ENCODE measurements at regions not wholly inside any gene's neighbourhood (a gene's known extent, or its start where the extent isn't known, plus 50 kb on each side); places are given as distances from the start of the nearest gene placed in this dataset.

DNA sequence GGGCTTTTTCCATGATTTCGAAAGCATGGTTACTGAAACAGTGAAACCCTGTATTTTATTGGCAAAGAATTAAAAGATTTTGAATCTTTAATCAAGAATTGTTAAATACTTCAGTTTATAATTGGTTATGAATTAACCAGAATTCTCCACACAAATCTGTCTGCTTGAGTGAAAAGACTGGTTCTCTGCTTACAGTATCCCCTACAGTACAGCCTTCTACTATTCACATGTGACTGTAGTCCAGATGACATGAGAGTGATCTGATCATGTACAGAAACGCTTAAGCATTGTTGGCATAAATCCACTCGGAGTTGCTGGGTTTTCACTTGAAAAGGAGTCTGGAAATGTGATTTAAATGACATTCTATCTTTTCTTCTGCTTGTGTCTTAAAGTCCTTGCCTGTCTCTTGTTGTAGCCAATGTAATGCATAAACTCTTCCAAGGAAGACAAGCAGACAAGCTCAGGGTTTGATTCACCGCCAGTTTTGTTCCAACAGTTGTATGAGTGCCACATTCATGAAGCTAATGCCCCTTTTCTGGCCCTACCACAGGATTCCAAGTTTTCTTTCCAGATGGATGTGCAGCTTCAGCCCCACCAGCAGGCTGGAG is 222.0 kb upstream of the LRIG3 start:
- TF ChIP-seq, protein P1, sequence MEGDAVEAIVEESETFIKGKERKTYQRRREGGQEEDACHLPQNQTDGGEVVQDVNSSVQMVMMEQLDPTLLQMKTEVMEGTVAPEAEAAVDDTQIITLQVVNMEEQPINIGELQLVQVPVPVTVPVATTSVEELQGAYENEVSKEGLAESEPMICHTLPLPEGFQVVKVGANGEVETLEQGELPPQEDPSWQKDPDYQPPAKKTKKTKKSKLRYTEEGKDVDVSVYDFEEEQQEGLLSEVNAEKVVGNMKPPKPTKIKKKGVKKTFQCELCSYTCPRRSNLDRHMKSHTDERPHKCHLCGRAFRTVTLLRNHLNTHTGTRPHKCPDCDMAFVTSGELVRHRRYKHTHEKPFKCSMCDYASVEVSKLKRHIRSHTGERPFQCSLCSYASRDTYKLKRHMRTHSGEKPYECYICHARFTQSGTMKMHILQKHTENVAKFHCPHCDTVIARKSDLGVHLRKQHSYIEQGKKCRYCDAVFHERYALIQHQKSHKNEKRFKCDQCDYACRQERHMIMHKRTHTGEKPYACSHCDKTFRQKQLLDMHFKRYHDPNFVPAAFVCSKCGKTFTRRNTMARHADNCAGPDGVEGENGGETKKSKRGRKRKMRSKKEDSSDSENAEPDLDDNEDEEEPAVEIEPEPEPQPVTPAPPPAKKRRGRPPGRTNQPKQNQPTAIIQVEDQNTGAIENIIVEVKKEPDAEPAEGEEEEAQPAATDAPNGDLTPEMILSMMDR (IDR thresholded peaks at IDR 0.05): no peak
- no peak for TF ChIP-seq ZFX (IDR thresholded peaks at IDR 0.05; ENCODE audit: borderline replicate concordance)

All from 22Rv1 (cell line).